Endodermal cell (in vitro differentiated cells): ENCODE measurements at regions not wholly inside any gene's neighbourhood (a gene's known extent, or its start where the extent isn't known, plus 50 kb on each side); places are given as distances from the start of the nearest gene placed in this dataset.
"Not testable (repeated sequence)": the region's sequence is repeated elsewhere in the genome, so short reads cannot be mapped to it uniquely, and the experiment has no call there.

Source experiments
- DNase-seq: peaks from one replicate; pipeline ENCODE4 v3.0.0-alpha.2; 2017
- H3K27ac ChIP-seq: 2 replicates; pipeline ENCODE4 v1.5.1; 2013; ENCODE audit warnings: mild to moderate bottlenecking, low read depth, low read length, moderate library complexity
- H3K27me3 ChIP-seq: 2 replicates; pipeline ENCODE4 v1.6.1; 2013; ENCODE audit warnings: mild to moderate bottlenecking, low read length, moderate library complexity; ENCODE audit not compliant: insufficient read depth, control insufficient read depth, poor library complexity, severe bottlenecking
- H3K36me3 ChIP-seq: 2 replicates; pipeline ENCODE4 v1.7.0; 2013; ENCODE audit warnings: mild to moderate bottlenecking, low read length, moderate library complexity; ENCODE audit not compliant: control insufficient read depth, insufficient read depth
- H3K4me1 ChIP-seq: one replicate; pipeline ENCODE4 v1.7.0; 2013; ENCODE audit warnings: low read length; ENCODE audit not compliant: control insufficient read depth, insufficient read depth
- H3K4me3 ChIP-seq: 2 replicates; pipeline ENCODE4 v1.5.1; 2013; ENCODE audit warnings: mild to moderate bottlenecking, low read length, moderate library complexity
- H3K9ac ChIP-seq: 2 replicates; pipeline ENCODE4 v1.6.1; 2013; ENCODE audit warnings: mild to moderate bottlenecking, low read length, moderate library complexity; ENCODE audit not compliant: poor library complexity, severe bottlenecking; ENCODE audit errors: extremely low read depth
- H3K9me3 ChIP-seq: 2 replicates; pipeline ENCODE4 v1.6.1; 2013; ENCODE audit warnings: mild to moderate bottlenecking, low read length, moderate library complexity; ENCODE audit not compliant: control insufficient read depth
- H3K27ac Mint-ChIP-seq: 2 replicates; pipeline ENCODE4 v1.8.0; 2020; ENCODE audit warnings: mixed read lengths
- H3K27me3 Mint-ChIP-seq: 2 replicates; pipeline ENCODE4 v1.8.0; 2021; ENCODE audit warnings: mild to moderate bottlenecking, mixed read lengths; ENCODE audit not compliant: insufficient read depth
- H3K36me3 Mint-ChIP-seq: 2 replicates; pipeline ENCODE4 v1.8.0; 2020; ENCODE audit warnings: low read depth, mixed read lengths
- H3K4me1 Mint-ChIP-seq: 2 replicates; pipeline ENCODE4 v1.8.0; 2020; ENCODE audit warnings: mixed read lengths
- H3K4me3 Mint-ChIP-seq: 2 replicates; pipeline ENCODE4 v1.8.0; 2020; ENCODE audit warnings: mild to moderate bottlenecking, moderate library complexity, mixed read lengths
- H3K9me3 Mint-ChIP-seq: 2 replicates; pipeline ENCODE4 v1.8.0; 2020; ENCODE audit warnings: mild to moderate bottlenecking, mixed read lengths
- CTCF ChIP-seq: fragments of 200-600 bp; sonication (generic); conservative IDR thresholded peaks from 2 replicates; pipeline ENCODE4 v1.5.0; 2021; ENCODE audit warnings: antibody characterized with exemption, mild to moderate bottlenecking
- WGBS, 2 experiments: methylation state at CpG; one replicate each; pipeline versions ENCODE4 v1.1.5 to v1.1.7; 2013; ENCODE audit warnings: missing lambda C conversion rate in 2 of 2, mixed read lengths in 1 of 2; ENCODE audit not compliant: insufficient coverage in 1 of 2, insufficient read length in 1 of 2; 5-methylcytosine and 5-hydroxymethylcytosine counted together

DNA sequence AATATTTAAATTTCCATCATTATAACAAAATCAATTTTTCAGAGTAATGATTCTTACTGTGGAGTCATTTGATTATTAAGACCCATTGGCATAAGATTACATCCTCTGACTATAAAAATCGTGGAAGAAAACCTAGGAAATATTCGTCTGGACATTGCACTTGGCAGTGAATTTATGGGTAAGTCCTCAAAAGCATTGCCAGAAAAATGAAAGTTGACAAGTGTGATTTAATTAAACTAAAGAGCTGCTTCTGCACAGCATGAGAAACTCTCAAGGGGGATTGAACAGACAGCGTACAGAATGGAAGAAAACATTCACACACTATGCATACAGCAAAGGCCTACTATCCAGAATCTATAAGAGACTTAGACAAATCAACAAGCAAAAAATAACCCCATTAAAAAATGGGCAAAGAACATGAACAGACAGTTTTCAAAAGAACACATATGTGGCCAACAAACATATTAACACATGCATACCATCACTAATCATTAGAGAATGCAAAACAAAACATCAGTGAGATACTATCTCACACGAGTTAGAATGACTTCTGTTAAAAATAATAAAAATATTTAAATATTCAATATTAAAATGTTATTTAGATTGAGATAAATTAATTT, 111.4 kb downstream of the CCDC74A start:
- not testable (repeated sequence) for H3K36me3 Mint-ChIP-seq, DNase-seq, H3K4me1 Mint-ChIP-seq, H3K27me3 ChIP-seq, H3K27ac ChIP-seq, H3K27me3 Mint-ChIP-seq, H3K4me3 Mint-ChIP-seq, H3K9me3 Mint-ChIP-seq, H3K36me3 ChIP-seq, H3K4me1 ChIP-seq, H3K27ac Mint-ChIP-seq, H3K9me3 ChIP-seq, H3K4me3 ChIP-seq, H3K9ac ChIP-seq
- 86 to 89% methylated on average over 3 to 4 of the region's 4 CpGs for whole genome bisulfite sequencing, 2 experiments

GRCh38 chr2:131641414-131642206, 113.9 kb downstream of the CCDC74A start:
- Histone ChIP-seq H3K27ac (no peak overlapping the region), H3K4me1 (no peaks in the 10 kb centered on the region), H3K9ac (no peak overlapping the region), H3K9me3 (no peaks in the 10 kb centered on the region), H3K27me3 (no peaks in the 10 kb centered on the region), H3K4me3 (no peak overlapping the region), H3K36me3 (no peaks in the 10 kb centered on the region)
- Mint-ChIP-seq H3K4me3 (no peak overlapping the region), H3K27me3 (no peaks in the 10 kb centered on the region), H3K4me1 (no peaks in the 10 kb centered on the region), H3K27ac (no peak overlapping the region), H3K36me3 (no peaks in the 10 kb centered on the region), H3K9me3 (no peaks in the 10 kb centered on the region)
- DNase-seq: no peak
- WGBS, 2 experiments: 92 to 100% methylated on average over 1 to 3 of the region's 3 CpGs
- no peak for TF ChIP-seq CTCF

DNA sequence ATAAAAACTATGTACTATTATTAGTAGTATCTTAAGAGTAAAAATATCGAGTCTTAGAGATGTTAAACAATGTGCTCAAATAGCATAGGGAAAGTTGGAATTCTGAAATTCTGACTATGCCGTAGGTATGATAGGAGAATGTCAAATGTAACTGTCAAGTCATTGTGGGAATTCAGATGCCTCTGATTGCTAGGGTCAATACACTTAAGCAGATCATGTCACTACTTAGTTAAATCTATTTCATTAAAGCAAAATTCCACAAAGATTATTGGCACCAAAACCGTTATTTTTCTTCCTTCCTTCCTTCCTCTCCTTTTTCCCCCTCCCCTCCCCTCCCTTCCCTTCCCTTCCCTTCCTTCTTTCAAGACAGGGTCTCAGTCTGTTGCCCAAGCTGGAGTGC, 115.5 kb downstream of the CCDC74A start:
- H3K27me3 ChIP-seq, H3K27me3 Mint-ChIP-seq, H3K36me3 ChIP-seq, H3K27ac Mint-ChIP-seq, H3K4me1 ChIP-seq, H3K4me3 Mint-ChIP-seq, H3K9ac ChIP-seq, H3K9me3 Mint-ChIP-seq, H3K4me3 ChIP-seq, H3K4me1 Mint-ChIP-seq, H3K27ac ChIP-seq, DNase-seq, H3K9me3 ChIP-seq, H3K36me3 Mint-ChIP-seq: not testable (repeated sequence)
- 75 to 81% methylated on average over 2 to 3 of the region's 3 CpGs for WGBS, 2 experiments

- Mint-ChIP-seq H3K36me3 (no peaks in the 10 kb centered on the region), H3K4me1 (no peaks in the 10 kb centered on the region), H3K27me3 (peaks cover 3% of the 10 kb centered on the region), H3K9me3 (no peaks in the 10 kb centered on the region), H3K4me3 (no peak overlapping the region), H3K27ac (no peak overlapping the region)
- Histone ChIP-seq H3K36me3 (no peaks in the 10 kb centered on the region), H3K27me3 (no peaks in the 10 kb centered on the region), H3K9me3 (no peaks in the 10 kb centered on the region), H3K27ac (no peak overlapping the region), H3K9ac (no peak overlapping the region), H3K4me1 (no peaks in the 10 kb centered on the region), H3K4me3 (no peak overlapping the region)
- no peak for TF ChIP-seq CTCF
- 82 to 93% methylated on average over 2 to 14 of the region's 14 CpGs for WGBS, 2 experiments
- DNase-seq: no peak
Measured at GRCh38 chr2:131645177-131645765, 117.6 kb downstream of the CCDC74A start.

- not testable (repeated sequence) for H3K36me3 ChIP-seq, H3K4me1 Mint-ChIP-seq, H3K4me3 Mint-ChIP-seq, H3K4me1 ChIP-seq, DNase-seq, H3K27ac ChIP-seq, H3K27ac Mint-ChIP-seq, H3K9me3 Mint-ChIP-seq, H3K9ac ChIP-seq, H3K27me3 ChIP-seq, H3K4me3 ChIP-seq, H3K9me3 ChIP-seq, H3K27me3 Mint-ChIP-seq, H3K36me3 Mint-ChIP-seq
- 90 to 95% methylated on average over 14 to 15 of the region's 15 CpGs for whole genome bisulfite sequencing, 2 experiments
Measured at GRCh38 chr2:131646220-131646619, 118.5 kb downstream of the CCDC74A start.
